Astrocyte of the cerebellum (primary cell): ENCODE measurements at regions not wholly inside any gene's neighbourhood (a gene's known extent, or its start where the extent isn't known, plus 50 kb on each side); places are given as distances from the start of the nearest gene placed in this dataset.
"Not testable (repeated sequence)": the region's sequence is repeated elsewhere in the genome, so short reads cannot be mapped to it uniquely, and the experiment has no call there.

Experiments used
- DNase-seq: peaks from one replicate; pipeline ENCODE4 v3.0.0-alpha.2; 2011; ENCODE audit warnings: low read depth
- H3K4me3 ChIP-seq: 2 replicates; pipeline ENCODE4 v1.5.1; 2011; ENCODE audit warnings: mild to moderate bottlenecking, low read depth, low read length, moderate library complexity
- in situ Hi-C: cut with HindIII; loops from 2 replicates; pipeline ENCODE4 v1.10.0; 2017; ENCODE audit warnings: low sequenced_read_pairs
- TF ChIP-seq, protein P1 (sequence below): IDR thresholded peaks from 2 replicates; pipeline ENCODE4 v1.5.1; 2012; ENCODE audit warnings: low read length, low read depth, moderate library complexity, mild to moderate bottlenecking; ENCODE audit errors: missing control alignments

DNA sequence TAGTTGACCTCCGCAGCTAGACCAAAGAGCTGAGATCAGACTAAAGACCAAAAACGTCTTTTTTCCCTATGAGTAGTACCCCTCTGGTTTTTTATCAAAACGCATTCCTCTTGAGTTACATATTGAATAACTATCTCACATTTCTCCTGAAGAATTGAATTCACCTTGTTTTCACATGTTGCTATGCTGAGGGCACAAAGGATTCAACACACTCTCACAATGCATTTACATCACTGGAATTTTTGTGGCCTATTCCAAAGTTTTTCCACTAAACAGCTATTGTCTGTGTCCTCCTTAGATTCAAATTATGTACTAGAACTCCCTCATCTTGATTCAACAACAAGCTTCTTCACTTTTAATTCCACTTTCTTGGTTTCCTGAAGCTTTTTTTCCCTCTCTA lies 112.5 kb downstream of the RSL24D1 start:
- in situ Hi-C loops = no loop called here
- H3K4me3 ChIP-seq = no peak overlapping the region
- no peak for DNase-seq
- TF ChIP-seq, protein P1, sequence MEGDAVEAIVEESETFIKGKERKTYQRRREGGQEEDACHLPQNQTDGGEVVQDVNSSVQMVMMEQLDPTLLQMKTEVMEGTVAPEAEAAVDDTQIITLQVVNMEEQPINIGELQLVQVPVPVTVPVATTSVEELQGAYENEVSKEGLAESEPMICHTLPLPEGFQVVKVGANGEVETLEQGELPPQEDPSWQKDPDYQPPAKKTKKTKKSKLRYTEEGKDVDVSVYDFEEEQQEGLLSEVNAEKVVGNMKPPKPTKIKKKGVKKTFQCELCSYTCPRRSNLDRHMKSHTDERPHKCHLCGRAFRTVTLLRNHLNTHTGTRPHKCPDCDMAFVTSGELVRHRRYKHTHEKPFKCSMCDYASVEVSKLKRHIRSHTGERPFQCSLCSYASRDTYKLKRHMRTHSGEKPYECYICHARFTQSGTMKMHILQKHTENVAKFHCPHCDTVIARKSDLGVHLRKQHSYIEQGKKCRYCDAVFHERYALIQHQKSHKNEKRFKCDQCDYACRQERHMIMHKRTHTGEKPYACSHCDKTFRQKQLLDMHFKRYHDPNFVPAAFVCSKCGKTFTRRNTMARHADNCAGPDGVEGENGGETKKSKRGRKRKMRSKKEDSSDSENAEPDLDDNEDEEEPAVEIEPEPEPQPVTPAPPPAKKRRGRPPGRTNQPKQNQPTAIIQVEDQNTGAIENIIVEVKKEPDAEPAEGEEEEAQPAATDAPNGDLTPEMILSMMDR = no peak

DNA sequence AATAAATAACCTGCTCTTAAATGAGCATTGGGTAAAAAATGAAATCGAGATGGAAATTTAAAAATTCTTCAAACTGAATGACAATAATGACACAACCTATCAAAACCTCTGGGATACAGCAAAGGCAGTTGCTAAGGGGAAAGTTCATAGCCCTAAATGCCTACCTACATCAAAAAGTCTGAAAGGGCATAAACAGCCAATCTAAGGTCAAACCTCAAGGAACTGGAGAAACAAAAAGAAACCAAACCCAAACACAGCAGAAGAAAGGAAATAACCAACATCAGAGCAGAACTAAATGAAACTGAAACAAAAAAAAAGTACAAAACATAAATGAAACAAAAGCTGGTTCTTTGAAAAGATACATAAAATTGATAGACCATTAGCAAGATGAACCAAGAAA lies 119.7 kb downstream of the RSL24D1 start:
- H3K4me3 ChIP-seq, in situ Hi-C loops, DNase-seq: not testable (repeated sequence)

DNA sequence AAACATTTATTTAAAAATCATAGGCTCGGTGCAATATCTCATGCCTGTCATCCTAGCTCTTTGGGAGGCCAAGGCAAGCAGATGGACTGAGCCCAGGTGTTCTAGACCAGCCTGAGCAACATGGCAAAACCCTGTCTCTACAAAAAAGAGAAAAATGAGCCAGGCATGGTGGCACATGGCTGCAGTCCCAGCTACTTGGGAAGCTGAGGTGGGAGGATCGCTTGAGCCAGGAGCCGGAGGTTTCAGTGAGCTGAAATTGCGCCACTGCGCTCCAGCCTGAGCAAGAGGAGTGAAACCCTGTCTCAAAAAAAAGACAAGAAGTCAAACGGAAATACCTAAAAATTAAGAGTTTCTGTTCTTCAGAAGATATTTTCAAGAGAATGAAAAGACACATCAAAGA lies 122.3 kb downstream of the RSL24D1 start:
- in situ Hi-C loops = no loop called here
- DNase-seq = no peak
- TF ChIP-seq, protein P1 = no peak

GRCh38 chr15:55063970-55064369 lies 132.8 kb downstream of the RSL24D1 start:
- H3K4me3 ChIP-seq, DNase-seq, in situ Hi-C loops: not testable (repeated sequence)

More for the DNA sequence above, 122.3 kb downstream of the RSL24D1 start:
- no peak overlapping the region for H3K4me3 ChIP-seq

GRCh38 chr15:55060836-55061235 lies 135.9 kb downstream of the RSL24D1 start:
- no peak overlapping the region for H3K4me3 ChIP-seq
- TF ChIP-seq, protein P1 = no peak
- in situ Hi-C loops = no loop called here
- no peak for DNase-seq

GRCh38 chr15:55056500-55056899 lies 140.2 kb downstream of the RSL24D1 start:
- in situ Hi-C loops = no loop called here
- H3K4me3 ChIP-seq = no peak overlapping the region
- TF ChIP-seq, protein P1 = no peak
- no peak for DNase-seq

- H3K4me3 ChIP-seq = no peak overlapping the region
- no peak for DNase-seq
- TF ChIP-seq, protein P1 = no peak
- in situ Hi-C loops = no loop called here
Measured at GRCh38 chr15:55044162-55044561, 152.6 kb downstream of the RSL24D1 start.

GRCh38 chr15:55037071-55037470 lies 159.7 kb downstream of the RSL24D1 start:
- in situ Hi-C loops = no loop called here
- DNase-seq = no peak
- TF ChIP-seq, protein P1 = no peak
- H3K4me3 ChIP-seq = no peak overlapping the region
